ENCODE measurements at regions not wholly inside any gene's neighbourhood (a gene's known extent, or its start where the extent isn't known, plus 50 kb on each side); places are given as distances from the start of the nearest gene placed in this dataset.

- no peaks in the 10 kb centered on the region for H3K4me1 ChIP-seq
- POLR2A ChIA-PET = no interaction called here
- DNase-seq (ENCODE audit: low read depth in 1 of 2, low spot score in 1 of 2) (no peak), ATAC-seq (no peak), FAIRE-seq (no peak)
- H3K4me2 ChIP-seq = no peak overlapping the region
- 80% methylated on average over 7 of the region's 9 CpGs for WGBS (ENCODE audit: missing lambda C conversion rate)
- no peak for TF ChIP-seq MAZ (IDR thresholded peaks at IDR 0.05; ENCODE audit: borderline replicate concordance, low read depth, low read length)
- no peak for TF ChIP-seq PHF8 (IDR thresholded peaks at IDR 0.05; ENCODE audit: borderline replicate concordance, low read depth)
- TF ChIP-seq MYC (IDR thresholded peaks at IDR 0.05; ENCODE audit: borderline replicate concordance, low read length) = no peak
- no peak for TF ChIP-seq REST (IDR thresholded peaks at IDR 0.05)
- no peak for TF ChIP-seq GATA3 (IDR thresholded peaks at IDR 0.05; ENCODE audit: borderline replicate concordance)
- no peak for TF ChIP-seq TP53 (CRISPR knock-in tag; IDR thresholded peaks at IDR 0.05)
- TF ChIP-seq ZC3H11A (IDR thresholded peaks at IDR 0.05) = no peak
- no peak for TF ChIP-seq RNF2 (IDR thresholded peaks at IDR 0.05; ENCODE audit: borderline replicate concordance, low read depth)
- no peak for TF ChIP-seq FOXS1 (CRISPR knock-in tag; IDR thresholded peaks at IDR 0.05)
- TF ChIP-seq ATOH8 (CRISPR knock-in tag; IDR thresholded peaks at IDR 0.05; ENCODE audit: low read depth) = no peak
- no peak for TF ChIP-seq RCOR1 (IDR thresholded peaks at IDR 0.05; ENCODE audit: low read depth, low read length)
- H3K9me3 ChIP-seq = no peaks in the 10 kb centered on the region
- no peak overlapping the region for H3K27ac ChIP-seq
- CTCF ChIA-PET = interaction anchor here (1.8 kb wide), 1 partner anchor 13 kb away, joined by 8 read pairs; no protein-coding TSS in a partner anchor
- no peak overlapping the region for H3K4me3 ChIP-seq
Observed at GRCh38 chr13:110057052-110057451, 249.9 kb downstream of the COL4A1 start.

GRCh38 chr13:110056640-110057039 lies 250.3 kb downstream of the COL4A1 start:
- 84% methylated on average over 4 of the region's 5 CpGs for WGBS (ENCODE audit: missing lambda C conversion rate)
- Histone ChIP-seq H3K27ac (no peak overlapping the region), H3K4me3 (no peak overlapping the region), H3K4me2 (no peak overlapping the region), H3K4me1 (no peaks in the 10 kb centered on the region), H3K9me3 (no peaks in the 10 kb centered on the region)
- TF ChIP-seq MAFK (IDR thresholded peaks at IDR 0.05; ENCODE audit: partially characterized antibody) (peak; percentile 78), E2F6 (IDR thresholded peaks at IDR 0.05; ENCODE audit: borderline replicate concordance, low read depth) (no peak)
- CTCF ChIA-PET = interaction anchor here (1.8 kb wide), 1 partner anchor 13 kb away, joined by 8 read pairs; no protein-coding TSS in a partner anchor
- DNase-seq (ENCODE audit: low read depth in 1 of 2, low spot score in 1 of 2) = no peak
- FAIRE-seq = no peak
- ATAC-seq = no peak
- POLR2A ChIA-PET = no interaction called here

GRCh38 chr13:110055089-110055488 lies 251.9 kb downstream of the COL4A1 start:
- WGBS (ENCODE audit: missing lambda C conversion rate) = 60% methylated on average over 3 of the region's 3 CpGs
- Histone ChIP-seq H3K4me3 (no peak overlapping the region), H3K4me2 (no peak overlapping the region), H3K27ac (no peak overlapping the region), H3K4me1 (no peaks in the 10 kb centered on the region), H3K9me3 (no peaks in the 10 kb centered on the region)
- DNase-seq (ENCODE audit: low read depth in 1 of 2, low spot score in 1 of 2) (no peak), FAIRE-seq (no peak), ATAC-seq (no peak)
- no peak for TF ChIP-seq SMC3 (IDR thresholded peaks at IDR 0.05)
- TF ChIP-seq GATA3 (IDR thresholded peaks at IDR 0.05; ENCODE audit: borderline replicate concordance) = no peak
- no peak for TF ChIP-seq RCOR1 (IDR thresholded peaks at IDR 0.05; ENCODE audit: low read depth, low read length)
- TF ChIP-seq HOXB5 (CRISPR knock-in tag; IDR thresholded peaks at IDR 0.05) = no peak
- no peak for TF ChIP-seq HES2 (IDR thresholded peaks at IDR 0.05)
- no peak for TF ChIP-seq RNF2 (IDR thresholded peaks at IDR 0.05; ENCODE audit: borderline replicate concordance, low read depth)
- TF ChIP-seq CBX8 (IDR thresholded peaks at IDR 0.05) = no peak
- no peak for TF ChIP-seq POLR2AphosphoS2 (conservative IDR thresholded peaks at IDR 0.05; ENCODE audit: low read length)
- no peak for TF ChIP-seq HOXB13 (CRISPR knock-in tag; IDR thresholded peaks at IDR 0.05; ENCODE audit: low read depth)
- no peak for TF ChIP-seq EHMT2 (IDR thresholded peaks at IDR 0.05; ENCODE audit: low read depth)
- TF ChIP-seq KDM1A (IDR thresholded peaks at IDR 0.05; ENCODE audit: low read depth) = no peak
- no peak for TF ChIP-seq TFCP2L1 (CRISPR knock-in tag; IDR thresholded peaks at IDR 0.05)
- no peak for TF ChIP-seq ZC3H11A (IDR thresholded peaks at IDR 0.05)
- no peak for TF ChIP-seq CHD2 (IDR thresholded peaks at IDR 0.05; ENCODE audit: low read length, partially characterized antibody)
- ChIA-PET POLR2A (no interaction called here), CTCF (interaction anchor here (1.0 to 1.8 kb wide), 2 partner anchors 19 to 35 kb away, joined by 3 to 4 read pairs; no protein-coding TSS in a partner anchor)

All from A549 (cell line).